SK-N-MC (cell line): ENCODE measurements at regions not wholly inside any gene's neighbourhood (a gene's known extent, or its start where the extent isn't known, plus 50 kb on each side); places are given as distances from the start of the nearest gene placed in this dataset.

Experiments
- DNase-seq: peaks from one replicate; pipeline ENCODE4 v3.0.0-alpha.2; 2011; ENCODE audit warnings: low read depth, low spot score
- H3K27ac ChIP-seq: fragments of 200-600 bp; sonication (generic); 2 replicates; pipeline ENCODE4 v1.5.1; 2016; ENCODE audit warnings: mixed run types
- H3K36me3 ChIP-seq: fragments of 200-600 bp; sonication (generic); 2 replicates; pipeline ENCODE4 v1.6.1; 2017; ENCODE audit warnings: antibody characterized with exemption, low read length, mixed read lengths; ENCODE audit not compliant: insufficient read depth
- H3K4me3 ChIP-seq: fragments of 200-600 bp; sonication (generic); 2 replicates; pipeline ENCODE4 v1.5.1; 2016
- H3K9ac ChIP-seq: fragments of 200-600 bp; sonication (generic); 2 replicates; pipeline ENCODE4 v1.8.0; 2017; ENCODE audit warnings: mixed run types, mixed read lengths; ENCODE audit not compliant: insufficient read length
- H3K9me3 ChIP-seq: fragments of 200-600 bp; sonication (generic); 2 replicates; pipeline ENCODE4 v1.6.1; 2017; ENCODE audit warnings: low read depth, mild to moderate bottlenecking, antibody characterized with exemption, low read length, moderate library complexity, mixed read lengths
- EZH2 ChIP-seq: fragments of 200-600 bp; sonication (generic); IDR thresholded peaks from one replicate; pipeline ENCODE4 v1.6.1; 2017; ENCODE audit warnings: antibody characterized with exemption
- FOXP2 ChIP-seq: optimal IDR thresholded peaks from 2 replicates; pipeline ENCODE3; 2011; ENCODE audit warnings: mild to moderate bottlenecking, moderate library complexity; ENCODE audit not compliant: insufficient read depth; ENCODE audit errors: extremely low read length, control extremely low read depth
- POLR2AphosphoS5 ChIP-seq: IDR thresholded peaks from 2 replicates; pipeline ENCODE4 v1.6.1; 2012; ENCODE audit warnings: mild to moderate bottlenecking, low read depth, low read length, borderline replicate concordance

- TF ChIP-seq FOXP2 (no peak), POLR2AphosphoS5 (no peak), EZH2 (no peak)
- Histone ChIP-seq H3K9ac (no peak overlapping the region), H3K27ac (no peak overlapping the region), H3K36me3 (no peaks in the 10 kb centered on the region), H3K9me3 (no peaks in the 10 kb centered on the region), H3K4me3 (no peak overlapping the region)
- DNase-seq: no peak
Observed at GRCh38 chr2:8575038-8575833, 106.6 kb upstream of the ID2 start.

GRCh38 chr2:8575834-8576423 is 105.9 kb upstream of the ID2 start:
- H3K4me3 ChIP-seq: no peak overlapping the region
- DNase-seq: no peak
- no peak overlapping the region for H3K9ac ChIP-seq
- TF ChIP-seq EZH2: no peak
- no peak for TF ChIP-seq FOXP2
- TF ChIP-seq POLR2AphosphoS5: no peak
- no peaks in the 10 kb centered on the region for H3K36me3 ChIP-seq
- no peak overlapping the region for H3K27ac ChIP-seq
- H3K9me3 ChIP-seq: no peaks in the 10 kb centered on the region

- H3K27ac ChIP-seq: no peak overlapping the region
- no peak overlapping the region for H3K9ac ChIP-seq
- no peak overlapping the region for H3K4me3 ChIP-seq
- no peaks in the 10 kb centered on the region for H3K36me3 ChIP-seq
- TF ChIP-seq EZH2: no peak
- TF ChIP-seq POLR2AphosphoS5: no peak
- no peak for TF ChIP-seq FOXP2
- H3K9me3 ChIP-seq: no peaks in the 10 kb centered on the region
- DNase-seq: no peak
Observed at GRCh38 chr2:8576525-8577167, 105.2 kb upstream of the ID2 start.

GRCh38 chr2:8577573-8577972 is 104.3 kb upstream of the ID2 start:
- no peak overlapping the region for H3K27ac ChIP-seq
- no peak overlapping the region for H3K9ac ChIP-seq
- H3K9me3 ChIP-seq: no peaks in the 10 kb centered on the region
- H3K36me3 ChIP-seq: no peaks in the 10 kb centered on the region
- H3K4me3 ChIP-seq: no peak overlapping the region
- no peak for DNase-seq
- TF ChIP-seq POLR2AphosphoS5 (no peak), EZH2 (no peak), FOXP2 (no peak)

GRCh38 chr2:8578335-8579244 is 103.3 kb upstream of the ID2 start:
- no peak for DNase-seq
- no peak overlapping the region for H3K4me3 ChIP-seq
- TF ChIP-seq FOXP2: no peak
- TF ChIP-seq EZH2: no peak
- no peak for TF ChIP-seq POLR2AphosphoS5
- no peak overlapping the region for H3K27ac ChIP-seq
- H3K9ac ChIP-seq: no peak overlapping the region
- H3K9me3 ChIP-seq: no peaks in the 10 kb centered on the region
- H3K36me3 ChIP-seq: no peaks in the 10 kb centered on the region

- DNase-seq: no peak
- Histone ChIP-seq H3K9me3 (no peaks in the 10 kb centered on the region), H3K27ac (no peak overlapping the region), H3K9ac (no peak overlapping the region), H3K4me3 (no peak overlapping the region), H3K36me3 (no peaks in the 10 kb centered on the region)
- no peak for TF ChIP-seq POLR2AphosphoS5
- TF ChIP-seq FOXP2: no peak
- TF ChIP-seq EZH2: no peak
Observed at GRCh38 chr2:8579485-8580085, 102.3 kb upstream of the ID2 start.

- no peak for DNase-seq
- no peaks in the 10 kb centered on the region for H3K36me3 ChIP-seq
- no peaks in the 10 kb centered on the region for H3K9me3 ChIP-seq
- no peak overlapping the region for H3K4me3 ChIP-seq
- H3K27ac ChIP-seq: no peak overlapping the region
- no peak overlapping the region for H3K9ac ChIP-seq
- TF ChIP-seq FOXP2 (no peak), EZH2 (no peak), POLR2AphosphoS5 (no peak)
Observed at GRCh38 chr2:8580316-8581233, 101.3 kb upstream of the ID2 start.
